ACC112 (cell line): ENCODE measurements at regions not wholly inside any gene's neighbourhood (a gene's known extent, or its start where the extent isn't known, plus 50 kb on each side); places are given as distances from the start of the nearest gene placed in this dataset.

Source experiments
- H2AFZ ChIP-seq: fragments of 200-600 bp; sonication (generic); one replicate; pipeline ENCODE4 v1.6.0; 2017; ENCODE audit warnings: antibody characterized with exemption, low read length; ENCODE audit not compliant: unreplicated experiment
- H3K27ac ChIP-seq: fragments of 200-600 bp; sonication (generic); 2 replicates; pipeline ENCODE4 v1.5.1; 2014; ENCODE audit warnings: low read depth, mild to moderate bottlenecking, antibody characterized with exemption, low read length, moderate library complexity
- H3K27me3 ChIP-seq: fragments of 200-600 bp; sonication (generic); 2 replicates; pipeline ENCODE4 v1.6.1; 2014; ENCODE audit warnings: mild to moderate bottlenecking, antibody characterized with exemption, low read length, moderate library complexity, mixed read lengths; ENCODE audit not compliant: insufficient read depth
- H3K36me3 ChIP-seq: fragments of 200-600 bp; sonication (generic); 2 replicates; pipeline ENCODE4 v1.6.1; 2016; ENCODE audit warnings: mild to moderate bottlenecking, antibody characterized with exemption, low read length, moderate library complexity, mixed read lengths; ENCODE audit not compliant: insufficient read depth
- H3K4me1 ChIP-seq: fragments of 200-600 bp; sonication (generic); one replicate; pipeline ENCODE4 v1.6.1; 2016; ENCODE audit warnings: low read length, mixed read lengths; ENCODE audit not compliant: insufficient read depth, unreplicated experiment, control insufficient read depth
- H3K4me3 ChIP-seq: fragments of 200-600 bp; sonication (generic); 2 replicates; pipeline ENCODE4 v1.5.1; 2014; ENCODE audit warnings: mild to moderate bottlenecking, low read depth, low read length
- H3K79me2 ChIP-seq: fragments of 200-600 bp; sonication (generic); one replicate; pipeline ENCODE4 v1.6.0; 2016; ENCODE audit warnings: low read length; ENCODE audit not compliant: control insufficient read depth, unreplicated experiment, insufficient read depth

DNA sequence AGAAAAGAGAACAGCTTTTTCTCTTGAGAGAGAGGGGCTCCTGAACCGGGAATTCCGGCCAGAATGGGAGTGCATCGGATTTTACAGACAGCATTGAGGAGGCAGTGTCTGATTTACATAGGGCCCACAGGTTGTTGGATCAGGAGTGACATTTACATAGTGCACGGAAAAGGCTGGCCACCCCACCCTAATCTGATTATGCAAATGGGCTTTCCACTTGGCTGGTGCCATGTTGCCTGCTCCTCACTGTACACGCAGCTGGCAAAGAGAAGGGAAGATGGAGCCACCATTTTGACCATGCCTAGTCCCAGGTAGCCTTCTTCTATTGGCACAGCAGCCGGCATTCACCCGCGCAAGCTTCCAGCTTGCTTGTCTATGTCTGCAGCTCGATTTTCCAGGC, 77.5 kb upstream of the FAM171A1 start:
- H3K4me3 ChIP-seq: no peak overlapping the region
- no peak overlapping the region for H3K27ac ChIP-seq
- H2AFZ ChIP-seq: no peak overlapping the region
- no peaks in the 10 kb centered on the region for H3K79me2 ChIP-seq
- H3K4me1 ChIP-seq: no peaks in the 10 kb centered on the region
- peaks cover 42% of the 10 kb centered on the region for H3K27me3 ChIP-seq
- H3K36me3 ChIP-seq: no peaks in the 10 kb centered on the region

GRCh38 chr10:15445006-15445390, 73.9 kb upstream of the FAM171A1 start:
- no peak overlapping the region for H3K27ac ChIP-seq
- H2AFZ ChIP-seq: no peak overlapping the region
- H3K79me2 ChIP-seq: no peaks in the 10 kb centered on the region
- H3K4me3 ChIP-seq: no peak overlapping the region
- peaks cover 19% of the 10 kb centered on the region; the same call in 1 of the 2 replicates for H3K27me3 ChIP-seq
- H3K4me1 ChIP-seq: peaks cover 1% of the 10 kb centered on the region
- no peaks in the 10 kb centered on the region for H3K36me3 ChIP-seq

DNA sequence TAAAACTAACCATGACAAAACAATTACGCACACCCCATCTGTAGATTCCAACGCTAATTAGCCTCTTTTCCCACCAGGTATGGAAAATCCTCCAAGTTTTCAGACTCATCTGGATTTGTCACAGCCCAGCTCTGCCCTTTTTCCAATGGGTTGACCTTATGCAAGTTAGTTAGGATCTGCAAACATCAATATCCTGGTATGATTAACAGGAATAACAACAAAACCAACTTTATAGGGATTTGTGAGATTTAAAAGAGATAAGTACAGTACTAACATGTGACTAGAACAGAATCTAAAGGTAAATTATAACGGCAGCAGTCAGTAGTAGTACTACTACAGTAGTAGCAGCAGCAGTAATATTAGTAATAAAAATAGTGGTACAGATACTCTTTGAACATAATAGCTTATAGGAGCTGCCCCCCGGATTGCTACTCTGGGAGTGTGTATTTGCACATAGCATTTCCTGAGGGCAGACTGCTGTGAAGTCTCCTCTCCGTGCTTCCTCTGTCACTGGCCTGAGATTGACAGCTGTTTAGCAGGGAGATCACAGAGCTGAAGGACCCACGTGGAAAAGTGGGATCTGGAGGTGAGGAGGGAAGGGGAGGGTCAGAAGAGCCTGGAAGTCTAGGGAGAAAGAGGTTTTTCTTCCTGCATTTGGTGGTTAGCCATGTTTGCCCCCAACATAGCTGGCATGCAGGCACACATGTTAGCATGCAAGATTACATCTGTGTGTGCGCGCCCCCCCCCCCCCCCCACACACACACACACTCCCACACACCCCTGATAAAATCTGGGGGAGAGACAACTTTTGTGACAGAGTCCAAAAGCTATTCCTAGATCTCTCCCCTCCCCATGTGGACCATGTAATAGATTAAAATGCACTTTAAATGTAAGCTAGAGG, 73.3 kb upstream of the FAM171A1 start:
- Histone ChIP-seq H3K4me1 (peaks cover 6% of the 10 kb centered on the region), H3K27me3 (0 out of 2 replicates have a peak, but pooled peaks cover 19% of the 10 kb centered on the region), H2AFZ (no peak overlapping the region), H3K27ac (no peak overlapping the region), H3K36me3 (no peaks in the 10 kb centered on the region), H3K4me3 (no peak overlapping the region), H3K79me2 (no peaks in the 10 kb centered on the region)

DNA sequence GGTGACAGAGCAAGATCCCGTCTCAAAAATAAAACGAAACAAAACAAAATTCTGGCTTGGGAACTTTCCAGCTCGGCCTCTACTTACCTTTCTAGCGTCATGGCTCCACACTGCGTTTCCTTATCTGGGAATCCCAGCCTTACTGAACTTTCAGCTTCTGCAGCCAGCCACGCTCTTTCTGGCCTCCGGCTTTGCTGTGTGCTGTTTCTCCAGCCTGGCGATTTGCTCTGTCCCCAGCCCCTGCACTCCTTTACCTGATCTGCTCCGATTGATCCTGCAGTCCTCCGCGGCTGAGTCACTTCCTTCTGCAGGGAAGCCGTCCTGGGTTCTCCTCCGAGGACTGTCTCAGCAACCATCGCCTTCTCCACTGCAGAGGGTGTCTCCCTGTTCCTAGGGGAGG, 71.0 kb upstream of the FAM171A1 start:
- Histone ChIP-seq H3K27ac (no peak overlapping the region), H3K4me1 (peaks cover 11% of the 10 kb centered on the region), H3K36me3 (no peaks in the 10 kb centered on the region), H3K4me3 (no peak overlapping the region), H3K79me2 (no peaks in the 10 kb centered on the region), H2AFZ (no peak overlapping the region), H3K27me3 (0 out of 2 replicates have a peak, but pooled peaks cover 6% of the 10 kb centered on the region)

DNA sequence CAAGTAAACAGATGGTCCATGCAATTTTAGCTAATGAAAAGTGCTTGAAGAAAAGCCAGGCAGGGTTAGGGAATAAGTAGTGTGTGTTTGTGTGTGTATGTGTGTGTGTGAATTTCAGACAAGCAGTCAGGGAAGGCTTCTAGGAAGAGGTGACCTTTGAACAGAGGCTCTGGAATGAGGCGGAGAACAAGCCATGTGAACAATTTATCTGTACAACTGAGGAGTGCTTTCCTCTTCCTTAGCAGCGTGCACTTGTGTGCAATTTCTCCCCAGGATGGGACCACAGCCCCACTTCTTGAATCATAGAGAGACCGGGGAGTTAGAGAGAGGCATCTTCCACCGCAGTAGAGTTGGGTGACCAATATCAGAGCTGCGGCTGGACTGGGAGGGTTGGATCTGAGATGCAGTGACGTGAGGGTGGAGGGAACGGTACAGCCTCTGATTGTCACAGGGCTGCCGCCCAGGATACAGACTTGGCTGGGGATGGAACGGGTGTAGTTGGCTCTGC, 69.2 kb upstream of the FAM171A1 start:
- Histone ChIP-seq H3K79me2 (no peaks in the 10 kb centered on the region), H3K27me3 (0 out of 2 replicates have a peak, but pooled peaks cover 6% of the 10 kb centered on the region), H3K4me1 (peaks cover 11% of the 10 kb centered on the region), H2AFZ (peak overlapping the region; percentile 97), H3K4me3 (no peak overlapping the region; the same call in 1 of the 2 replicates), H3K36me3 (no peaks in the 10 kb centered on the region), H3K27ac (no peak overlapping the region)

GRCh38 chr10:15439341-15439842, 68.3 kb upstream of the FAM171A1 start:
- Histone ChIP-seq H3K36me3 (no peaks in the 10 kb centered on the region), H3K27me3 (0 out of 2 replicates have a peak, but pooled peaks cover 4% of the 10 kb centered on the region), H2AFZ (peak overlapping the region; percentile 97), H3K4me1 (peaks cover 18% of the 10 kb centered on the region), H3K4me3 (peak overlapping the region; percentile 72), H3K79me2 (no peaks in the 10 kb centered on the region), H3K27ac (peak overlapping the region; percentile 58)

DNA sequence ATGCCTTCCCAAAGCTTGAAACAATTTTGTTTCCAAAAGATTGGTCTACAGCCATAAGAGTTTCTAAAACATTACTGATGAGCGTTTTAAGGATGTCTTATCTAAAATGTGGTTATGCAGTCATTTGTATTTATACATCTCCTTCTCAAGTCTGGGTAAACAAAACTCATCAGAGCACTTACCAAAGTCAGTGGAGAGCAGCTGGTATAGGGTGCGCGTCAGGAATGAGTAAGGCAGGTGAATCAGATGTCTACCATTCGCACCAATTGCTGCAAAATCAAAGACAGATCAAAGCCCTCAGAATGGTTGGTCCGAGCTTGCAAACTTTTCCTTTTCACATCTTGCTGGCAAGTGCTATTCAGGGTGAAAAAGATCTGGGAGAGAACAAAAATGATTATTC, 65.6 kb upstream of the FAM171A1 start:
- no peaks in the 10 kb centered on the region for H3K36me3 ChIP-seq
- peaks cover 18% of the 10 kb centered on the region for H3K4me1 ChIP-seq
- no peaks in the 10 kb centered on the region for H3K79me2 ChIP-seq
- H3K27ac ChIP-seq: no peak overlapping the region
- no peaks in the 10 kb centered on the region for H3K27me3 ChIP-seq
- H3K4me3 ChIP-seq: no peak overlapping the region
- no peak overlapping the region for H2AFZ ChIP-seq

- H3K27ac ChIP-seq: no peak overlapping the region
- peak overlapping the region; percentile 77 for H3K4me3 ChIP-seq
- H3K79me2 ChIP-seq: no peaks in the 10 kb centered on the region
- H3K36me3 ChIP-seq: no peaks in the 10 kb centered on the region
- no peaks in the 10 kb centered on the region for H3K27me3 ChIP-seq
- peak overlapping the region; percentile 62 for H2AFZ ChIP-seq
- peaks cover 10% of the 10 kb centered on the region for H3K4me1 ChIP-seq
Measured at GRCh38 chr10:15433850-15434537, 62.9 kb upstream of the FAM171A1 start.

- Histone ChIP-seq H3K79me2 (no peaks in the 10 kb centered on the region), H3K27me3 (no peaks in the 10 kb centered on the region), H2AFZ (no peak overlapping the region), H3K4me1 (peaks cover 7% of the 10 kb centered on the region), H3K4me3 (no peak overlapping the region), H3K36me3 (no peaks in the 10 kb centered on the region), H3K27ac (no peak overlapping the region)
Measured at GRCh38 chr10:15432266-15432665, 61.2 kb upstream of the FAM171A1 start.

DNA sequence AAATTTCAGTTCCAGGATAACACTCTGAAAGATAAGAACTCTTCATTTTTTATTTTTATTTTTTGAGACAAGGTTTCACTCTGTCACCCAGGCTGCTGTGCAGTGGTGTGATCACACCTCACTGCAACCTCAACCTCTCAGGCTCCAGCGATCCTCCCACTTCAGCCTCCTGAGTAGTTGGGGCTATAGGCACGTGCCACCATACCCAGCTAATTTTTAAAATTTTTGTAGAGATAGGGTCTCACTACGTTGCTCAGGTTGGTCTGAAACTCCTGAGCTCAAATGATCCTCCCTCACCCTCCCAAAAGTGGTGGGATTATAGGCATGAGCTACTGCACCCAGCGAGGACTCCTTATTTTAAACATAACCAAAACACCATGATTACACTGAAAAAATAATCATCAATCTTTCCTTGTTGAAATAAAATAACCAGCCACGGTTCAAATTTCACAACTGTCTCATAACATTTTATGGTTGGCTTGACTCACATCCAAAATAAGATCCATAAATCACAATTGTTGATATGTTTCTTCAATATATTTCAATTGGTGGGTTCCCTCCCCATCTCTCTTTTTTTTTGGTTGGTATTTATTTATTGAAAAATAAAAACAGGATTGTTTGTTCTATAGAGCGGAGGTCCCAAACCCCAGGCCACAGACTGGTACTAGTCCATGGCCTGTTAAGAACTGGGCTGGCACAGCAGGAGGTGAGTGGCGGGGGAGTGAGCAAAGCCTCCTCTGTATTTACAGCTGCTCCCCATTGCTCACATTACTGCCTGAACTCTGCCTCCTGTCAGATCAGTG, 60.1 kb upstream of the FAM171A1 start:
- Histone ChIP-seq H3K36me3 (no peaks in the 10 kb centered on the region), H3K4me1 (peaks cover 7% of the 10 kb centered on the region), H3K79me2 (no peaks in the 10 kb centered on the region), H3K4me3 (no peak overlapping the region), H2AFZ (no peak overlapping the region), H3K27me3 (no peaks in the 10 kb centered on the region), H3K27ac (no peak overlapping the region)
